H1 (cell line): ENCODE measurements at regions not wholly inside any gene's neighbourhood (a gene's known extent, or its start where the extent isn't known, plus 50 kb on each side); places are given as distances from the start of the nearest gene placed in this dataset.

ENCODE experiments used
- CHD7 ChIP-seq: fragments of 300-600 bp; sonication (generic); IDR thresholded peaks from 2 replicates; pipeline ENCODE4 v1.7.1; 2012; ENCODE audit warnings: low read length, moderate library complexity, mild to moderate bottlenecking, inconsistent platforms; ENCODE audit not compliant: insufficient replicate concordance
- HDAC6 ChIP-seq: IDR thresholded peaks from one replicate; pipeline ENCODE4 v1.7.1; 2012; ENCODE audit warnings: low read depth, mild to moderate bottlenecking, inconsistent platforms, low read length, moderate library complexity
- RAD21 ChIP-seq, 2 experiments: IDR thresholded peaks in 1 of 2; conservative IDR thresholded peaks in 1 of 2; 2 replicates each; pipeline ENCODE4 v1.6.1; 2011; ENCODE audit warnings: low read depth in 2 of 2, low read length in 2 of 2, improper control_type of control experiment in 1 of 2, inconsistent platforms in 1 of 2, mild to moderate bottlenecking in 1 of 2, moderate library complexity in 1 of 2
- SIX5 ChIP-seq: IDR thresholded peaks from 2 replicates; pipeline ENCODE4 v1.6.1; 2011; ENCODE audit warnings: mild to moderate bottlenecking, low read depth, low read length
- SRF ChIP-seq: IDR thresholded peaks from 2 replicates; pipeline ENCODE4 v1.6.1; 2011; ENCODE audit warnings: mild to moderate bottlenecking, low read depth, low read length, moderate library complexity
- TF ChIP-seq, protein P1 (sequence below): IDR thresholded peaks from 2 replicates; pipeline ENCODE4 v1.6.1; 2011; ENCODE audit warnings: low read depth, mild to moderate bottlenecking, low read length; ENCODE audit not compliant: insufficient read depth

- TF ChIP-seq RAD21 (IDR thresholded peaks at IDR 0.05 in 1 of 2, conservative IDR thresholded peaks at IDR 0.05 in 1 of 2; ENCODE audit: low read depth in 2 of 2, low read length in 2 of 2) (no peak), SRF (no peak), SIX5 (no peak), CHD7 (no peak), HDAC6 (no peak)
- TF ChIP-seq, protein P1, sequence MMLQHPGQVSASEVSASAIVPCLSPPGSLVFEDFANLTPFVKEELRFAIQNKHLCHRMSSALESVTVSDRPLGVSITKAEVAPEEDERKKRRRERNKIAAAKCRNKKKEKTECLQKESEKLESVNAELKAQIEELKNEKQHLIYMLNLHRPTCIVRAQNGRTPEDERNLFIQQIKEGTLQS, result no peak
Measured at GRCh38 chr13:90592943-90593342, 754.5 kb upstream of the MIR17HG start (continued).
